Activated CD4-positive, alpha-beta T cell treated with anti-CD3 and anti-CD28 coated beads, Interleukin-2, amount 50 U/mL, for 16 hours (primary cell): ENCODE measurements at regions not wholly inside any gene's neighbourhood (a gene's known extent, or its start where the extent isn't known, plus 50 kb on each side); places are given as distances from the start of the nearest gene placed in this dataset.
"Not testable (repeated sequence)": the region's sequence is repeated elsewhere in the genome, so short reads cannot be mapped to it uniquely, and the experiment has no call there.

Source experiments
- DNase-seq: peaks from one replicate; pipeline ENCODE4 v3.0.0-alpha.2; 2020

- DNase-seq = no peak
Observed at GRCh38 chr6:81455641-81456040, 296.8 kb downstream of the TENT5A start.

DNA sequence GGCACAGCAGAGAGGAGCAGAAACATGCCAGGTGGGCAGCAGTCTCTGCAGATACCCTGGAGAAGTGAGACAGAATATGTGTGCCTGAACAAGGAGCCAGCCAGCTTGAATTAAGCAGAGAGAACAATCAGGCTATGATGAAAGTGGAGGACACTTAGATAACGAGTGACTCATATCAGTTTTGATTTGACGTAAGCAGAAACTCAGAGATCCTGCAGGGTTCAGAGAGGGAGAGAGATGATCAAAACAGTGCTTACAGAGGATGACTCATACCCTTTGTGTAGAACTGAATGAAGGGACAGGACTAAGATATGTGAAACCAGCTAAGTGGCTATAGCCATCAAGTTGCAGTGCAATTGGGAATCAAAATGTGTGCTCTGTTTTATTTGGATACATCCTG lies 300.7 kb downstream of the TENT5A start:
- DNase-seq = peak; percentile 83

DNA sequence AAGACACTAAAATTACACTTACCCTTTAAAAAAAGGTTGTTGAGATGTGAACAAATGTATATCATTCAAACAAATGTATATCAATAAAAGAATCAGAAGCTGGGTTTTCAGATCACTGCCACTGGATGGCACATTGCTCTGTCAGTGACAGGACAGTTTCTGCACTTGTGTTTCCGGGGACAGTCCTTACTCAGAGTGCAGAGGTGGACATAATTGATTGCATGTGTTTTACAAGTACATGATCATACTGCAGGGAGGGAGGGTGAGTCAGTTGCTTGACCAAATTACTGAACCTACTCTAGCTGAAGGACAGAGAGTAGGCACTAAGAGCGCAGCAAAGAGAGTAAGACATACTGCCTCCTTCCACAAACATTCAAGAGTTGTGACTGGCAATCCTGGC lies 302.3 kb downstream of the TENT5A start:
- no peak for DNase-seq

DNA sequence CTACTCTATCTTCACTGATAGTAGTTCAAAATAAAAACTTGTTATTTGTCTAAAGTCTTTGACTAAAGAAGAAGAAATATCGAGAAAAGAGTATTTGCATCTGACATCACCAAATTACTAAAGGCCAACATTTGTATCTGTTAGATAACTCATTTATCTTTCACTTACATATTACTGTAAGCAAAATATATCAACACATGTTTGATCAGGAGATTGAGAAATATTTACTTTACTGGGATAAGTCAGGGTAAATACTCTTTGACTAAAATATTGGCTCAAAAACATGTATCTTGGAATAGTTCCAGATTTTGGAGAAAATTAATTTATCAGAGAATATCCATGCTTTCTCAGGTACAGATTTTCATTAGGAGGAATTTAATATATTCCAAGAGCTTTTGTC lies 306.0 kb downstream of the TENT5A start:
- DNase-seq = no peak

DNA sequence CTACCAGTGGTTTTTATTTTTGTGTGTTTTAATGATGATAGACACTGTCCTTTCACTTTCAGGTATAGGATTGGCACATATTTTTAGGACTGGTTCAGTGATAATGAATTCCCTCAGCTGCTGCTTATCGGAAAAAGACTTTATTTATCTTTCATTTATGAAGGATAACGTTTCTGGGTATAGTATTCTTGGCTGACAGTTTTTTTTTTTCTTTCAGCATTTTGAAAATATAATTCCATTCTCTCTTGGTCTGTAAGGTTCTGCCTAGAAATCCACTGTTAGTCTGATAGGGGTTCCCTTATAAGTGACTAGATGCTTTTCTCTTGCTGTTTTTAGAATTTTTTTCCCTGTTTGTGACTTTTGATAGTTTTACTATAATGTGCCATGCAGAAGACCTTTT lies 313.1 kb downstream of the TENT5A start:
- no peak for DNase-seq

DNA sequence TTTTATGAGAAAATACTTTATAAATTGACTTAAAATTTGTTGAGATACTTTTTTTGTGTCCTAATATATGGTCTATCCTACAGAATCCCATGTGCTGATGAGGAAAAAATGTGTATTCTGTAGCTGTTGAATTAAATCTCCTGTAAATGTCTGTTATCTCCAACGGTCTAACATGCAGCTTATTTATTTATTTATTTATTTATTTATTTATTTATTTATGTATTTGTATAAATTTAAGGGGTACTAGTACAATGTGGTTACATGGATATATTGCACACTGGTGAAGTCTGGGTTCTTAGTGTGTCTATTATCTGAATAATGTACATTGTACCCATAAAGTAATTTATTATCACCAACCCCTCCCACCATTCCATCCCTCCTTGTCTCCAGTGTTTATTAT lies 315.5 kb downstream of the TENT5A start:
- no peak for DNase-seq

DNA sequence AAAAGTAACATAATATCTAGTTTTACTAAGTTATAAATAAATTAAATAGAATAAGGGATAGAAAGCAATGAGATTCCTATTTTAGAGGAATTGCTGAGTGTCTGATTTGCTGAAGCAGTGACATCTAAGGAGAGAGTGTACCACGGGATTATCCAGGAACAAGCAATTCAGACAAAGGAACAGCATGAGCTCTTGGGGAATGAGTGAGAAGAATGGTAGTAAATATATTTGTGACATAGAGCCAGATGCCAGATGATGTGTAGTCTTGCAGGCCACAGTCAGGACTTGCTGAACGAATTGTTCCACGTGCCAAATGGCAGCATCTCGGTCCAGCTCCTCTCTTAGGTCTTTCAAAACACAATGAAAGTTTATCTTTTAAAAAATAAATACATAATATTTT lies 339.2 kb downstream of the TENT5A start:
- DNase-seq = no peak

GRCh38 chr6:81401970-81402690 lies 350.4 kb downstream of the TENT5A start:
- no peak for DNase-seq

- DNase-seq = no peak
Observed at GRCh38 chr6:81396916-81397315, 355.6 kb downstream of the TENT5A start.

GRCh38 chr6:81387163-81387562 lies 365.3 kb downstream of the TENT5A start:
- no peak for DNase-seq

DNA sequence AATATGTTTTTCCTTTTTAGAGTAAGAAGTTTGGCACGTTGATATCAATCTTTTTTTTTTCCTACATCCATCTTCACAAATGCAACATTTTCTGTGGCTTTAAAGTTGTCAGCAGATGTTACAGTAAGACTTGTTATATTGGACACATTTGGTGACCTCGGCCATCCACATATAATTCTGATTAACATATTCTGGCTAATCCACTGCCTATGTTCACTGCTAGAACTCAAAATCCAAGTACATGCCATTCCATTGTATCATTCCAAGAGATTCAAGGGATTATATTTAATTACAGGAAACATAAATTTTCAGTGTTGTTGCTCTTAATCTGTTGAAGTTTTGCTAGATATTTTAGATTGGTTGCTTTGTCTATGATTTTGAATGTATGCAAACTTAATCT lies 367.6 kb downstream of the TENT5A start:
- no peak for DNase-seq

- DNase-seq = no peak
Observed at GRCh38 chr6:81383472-81383871, 369.0 kb downstream of the TENT5A start.

DNA sequence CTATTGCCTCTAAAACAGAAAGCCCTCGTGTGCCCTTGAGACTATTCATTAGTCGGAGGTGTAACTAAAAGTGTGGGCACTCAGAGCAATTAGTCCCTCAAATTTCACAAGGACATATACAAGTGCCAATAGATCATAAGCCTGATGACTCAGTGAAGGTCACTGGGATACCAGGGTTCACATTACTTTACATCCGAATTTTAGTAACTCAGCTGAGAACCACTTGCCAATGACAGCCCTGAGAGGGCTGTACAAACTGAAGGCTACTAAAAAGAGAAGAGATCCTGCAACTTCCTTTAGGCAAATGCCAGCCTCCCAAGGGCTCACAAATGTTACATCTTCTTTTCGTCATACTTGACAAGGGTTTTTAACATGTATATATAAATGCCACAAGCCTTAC lies 369.6 kb downstream of the TENT5A start:
- DNase-seq = no peak

DNA sequence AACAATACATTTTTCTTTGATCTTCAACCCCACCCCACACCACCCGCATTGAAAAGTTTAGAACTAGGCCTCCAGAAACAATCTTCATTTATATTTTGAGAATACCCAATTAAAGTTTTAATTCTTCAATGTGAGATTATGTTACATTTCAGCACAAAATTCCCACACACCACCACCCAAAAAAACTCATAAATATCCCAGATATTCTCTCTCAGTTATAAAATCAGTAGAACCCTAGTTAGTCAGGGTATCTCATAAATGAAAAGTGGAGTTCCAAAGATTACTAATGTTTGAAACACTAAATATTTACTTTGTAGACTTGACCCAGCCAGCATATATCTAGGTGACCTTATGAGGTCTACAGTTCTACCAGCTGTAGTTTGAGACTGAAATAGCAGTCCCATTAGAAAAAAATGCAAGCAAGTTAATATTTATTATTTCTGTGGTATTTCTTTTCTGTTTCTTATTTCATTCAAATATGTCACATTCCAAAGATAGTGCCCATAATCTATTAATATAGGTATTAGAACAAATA lies 371.0 kb downstream of the TENT5A start:
- DNase-seq = no peak

DNA sequence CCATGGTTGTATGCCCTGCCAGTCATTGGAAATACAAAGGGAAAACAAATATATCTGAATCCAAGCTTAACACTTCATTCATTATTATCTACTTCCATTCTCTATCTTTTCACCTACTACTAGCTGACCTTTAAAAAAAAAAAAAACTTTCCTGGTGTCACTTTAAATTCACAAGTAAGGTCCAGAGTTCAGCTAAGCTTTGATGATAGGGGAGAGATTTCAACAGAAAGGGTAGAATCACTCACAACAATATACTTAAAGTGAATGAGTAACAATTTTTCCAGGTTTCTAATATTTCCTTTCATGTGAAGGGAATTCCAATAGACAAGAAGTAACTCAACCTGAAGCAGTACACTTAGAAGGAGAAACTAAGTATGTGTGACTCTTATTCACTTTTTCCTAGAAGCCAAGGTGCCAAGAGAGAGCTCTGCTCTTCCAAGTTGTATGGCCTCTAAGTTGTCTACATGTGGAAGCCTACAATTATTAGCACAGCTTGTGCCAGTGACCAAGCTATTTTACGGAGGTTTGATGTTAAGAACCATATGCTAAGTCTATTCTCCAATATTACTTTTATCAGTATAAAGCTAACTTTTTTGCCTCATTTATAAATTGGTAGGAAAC lies 371.7 kb downstream of the TENT5A start:
- DNase-seq = no peak

DNA sequence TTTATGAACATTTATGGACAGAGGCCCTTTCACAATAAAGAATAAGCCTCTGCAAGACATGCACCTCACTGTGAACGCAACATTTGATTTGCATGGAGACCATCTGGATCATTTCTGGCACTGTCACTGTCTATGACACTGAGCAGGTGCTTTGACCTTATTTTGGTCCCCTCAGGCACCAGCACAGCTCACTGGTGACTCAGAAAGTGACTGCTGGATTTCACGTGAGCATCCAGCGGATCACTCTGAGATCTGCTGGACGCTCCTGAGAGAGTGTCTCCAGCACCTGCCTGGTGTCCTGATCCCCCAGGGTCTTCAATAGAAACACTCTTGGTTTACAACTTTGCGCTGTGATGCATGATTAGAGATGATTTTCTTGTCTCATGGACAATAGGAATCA lies 375.7 kb downstream of the TENT5A start:
- DNase-seq = no peak

DNA sequence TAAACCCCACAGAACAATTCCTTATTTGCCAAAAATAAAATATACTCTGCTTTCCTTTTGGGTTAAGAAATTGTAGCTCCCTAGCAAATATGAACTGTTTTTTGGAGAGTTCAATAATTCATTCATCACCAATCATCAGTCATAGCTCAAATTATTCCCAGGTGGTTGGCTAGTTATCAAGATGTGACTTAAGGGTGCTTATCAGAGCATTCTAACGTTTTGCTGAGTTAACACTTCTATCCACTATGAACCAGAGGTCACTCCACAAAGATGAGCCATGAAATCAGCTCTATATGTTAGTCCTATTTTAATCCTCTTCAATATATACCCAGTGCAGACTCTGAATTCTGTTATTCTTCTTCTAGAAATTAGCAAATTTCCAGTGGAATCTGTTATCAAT lies 379.1 kb downstream of the TENT5A start:
- DNase-seq = no peak

GRCh38 chr6:81371930-81372329 lies 380.6 kb downstream of the TENT5A start:
- DNase-seq = no peak

GRCh38 chr6:81366972-81367371 lies 385.5 kb downstream of the TENT5A start:
- no peak for DNase-seq

DNA sequence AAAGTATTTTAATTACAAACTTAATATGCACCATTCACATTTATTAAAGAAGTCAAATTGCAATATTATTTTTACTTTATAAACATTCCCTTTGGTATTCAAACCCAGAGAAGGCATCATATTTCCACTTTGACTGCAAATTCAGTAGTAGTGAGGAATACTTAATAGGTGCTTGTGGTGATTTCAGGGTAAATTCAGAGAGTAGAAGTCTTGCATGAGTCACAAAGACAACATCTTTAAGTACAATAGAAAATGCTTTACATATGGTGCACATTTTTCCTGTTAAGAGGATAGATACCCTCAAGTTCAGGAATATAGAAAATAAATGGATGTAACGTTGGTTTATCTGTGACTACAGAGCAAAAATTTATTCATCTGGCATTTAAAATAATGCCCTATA lies 390.2 kb downstream of the TENT5A start:
- DNase-seq = no peak

DNA sequence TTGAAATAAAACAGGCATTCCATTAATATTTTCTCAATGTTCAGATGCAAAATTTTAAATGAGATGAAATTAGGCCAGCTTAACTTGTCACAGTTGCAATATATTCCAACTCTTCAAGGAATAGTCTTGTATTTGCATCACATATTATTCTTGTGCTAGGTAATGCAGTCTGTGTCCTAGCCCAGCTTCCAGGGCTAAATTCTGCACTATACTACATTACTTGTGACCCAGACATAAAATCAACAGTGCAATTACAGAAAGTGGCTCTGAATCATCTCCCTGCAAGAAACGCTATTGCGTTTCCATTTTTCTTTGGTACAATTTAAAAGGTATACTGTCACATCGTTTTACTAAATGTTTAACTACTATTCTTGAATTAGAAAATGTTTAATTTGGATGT lies 399.2 kb downstream of the TENT5A start:
- no peak for DNase-seq

DNA sequence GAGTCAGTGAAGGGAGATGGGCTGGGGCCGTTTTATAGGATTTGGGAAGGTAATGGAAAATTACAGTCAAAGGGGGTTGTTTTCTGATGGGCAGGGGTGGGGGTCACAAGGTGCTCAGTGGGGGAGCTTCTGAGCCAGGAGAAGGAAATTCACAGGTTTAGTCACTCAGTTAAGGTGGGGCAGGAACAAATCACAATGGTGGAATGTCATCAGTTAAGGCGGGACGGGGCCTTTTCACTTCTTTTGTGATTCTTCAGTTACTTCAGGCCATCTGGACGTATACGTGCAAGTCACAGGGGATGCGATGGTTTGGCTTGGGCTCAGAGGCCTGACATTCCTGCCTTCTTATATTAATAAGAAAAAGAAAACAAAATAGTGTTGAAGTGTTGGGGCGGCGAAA lies 408.5 kb downstream of the TENT5A start:
- not testable (repeated sequence) for DNase-seq

GRCh38 chr6:81340946-81341345 lies 411.5 kb downstream of the TENT5A start:
- DNase-seq = no peak

GRCh38 chr6:81331526-81331925 lies 421.0 kb downstream of the TENT5A start:
- DNase-seq = no peak

- no peak for DNase-seq
Observed at GRCh38 chr6:81328700-81329099, 423.8 kb downstream of the TENT5A start.
